ENCODE measurements at regions not wholly inside any gene's neighbourhood (a gene's known extent, or its start where the extent isn't known, plus 50 kb on each side); places are given as distances from the start of the nearest gene placed in this dataset.
"Not testable (repeated sequence)": the region's sequence is repeated elsewhere in the genome, so short reads cannot be mapped to it uniquely, and the experiment has no call there.

GRCh38 chr4:77449171-77449570 lies 156.4 kb upstream of the CXCL13 start:
- Histone ChIP-seq H4K20me1 (ENCODE audit: low read depth) (no peaks in the 10 kb centered on the region), H3K4me2 (no peak overlapping the region), H3K36me3 (no peaks in the 10 kb centered on the region), H3K79me2 (ENCODE audit: low read depth) (no peaks in the 10 kb centered on the region), H3K27me3 (no peaks in the 10 kb centered on the region), H3F3A (ENCODE audit: low read depth) (no peaks in the 10 kb centered on the region), H2AFZ (replicated peaks) (no peak overlapping the region), H3K27ac (no peak overlapping the region), H3K9me3 (ENCODE audit: low read depth) (no peaks in the 10 kb centered on the region), H3K4me1 (no peaks in the 10 kb centered on the region), H3K4me3 (no peak overlapping the region), H3K9ac (no peak overlapping the region)
- no peak overlapping the region for H3K4me3 Mint-ChIP-seq
- no peaks in the 10 kb centered on the region for H3K4me1 Mint-ChIP-seq
- H3K27me3 Mint-ChIP-seq (ENCODE audit: insufficient read depth, low read depth), result peaks cover 4% of the 10 kb centered on the region
- no peaks in the 10 kb centered on the region for H3K36me3 Mint-ChIP-seq
- no peaks in the 10 kb centered on the region for H3K9me3 Mint-ChIP-seq
- no peak overlapping the region for H3K27ac Mint-ChIP-seq
- no peak for TF ChIP-seq EZH2phosphoT487 (IDR thresholded peaks at IDR 0.05)
- TF ChIP-seq CTCF (IDR thresholded peaks at IDR 0.05), result no peak
- no peak for TF ChIP-seq EZH2 (IDR thresholded peaks at IDR 0.05)
- no peak for DNase-seq (ENCODE audit: low spot score)

GRCh38 chr4:77450006-77450405 lies 155.6 kb upstream of the CXCL13 start:
- Histone ChIP-seq H3K4me3 (no peak overlapping the region), H3K9ac (no peak overlapping the region), H3K27me3 (no peaks in the 10 kb centered on the region), H3K79me2 (ENCODE audit: low read depth) (no peaks in the 10 kb centered on the region), H2AFZ (replicated peaks) (no peak overlapping the region), H3K9me3 (ENCODE audit: low read depth) (no peaks in the 10 kb centered on the region), H3K4me1 (no peaks in the 10 kb centered on the region), H4K20me1 (ENCODE audit: low read depth) (no peaks in the 10 kb centered on the region), H3K4me2 (no peak overlapping the region), H3K27ac (no peak overlapping the region), H3F3A (ENCODE audit: low read depth) (no peaks in the 10 kb centered on the region), H3K36me3 (no peaks in the 10 kb centered on the region)
- no peak overlapping the region for H3K27ac Mint-ChIP-seq
- no peaks in the 10 kb centered on the region for H3K4me1 Mint-ChIP-seq
- no peaks in the 10 kb centered on the region for H3K36me3 Mint-ChIP-seq
- H3K27me3 Mint-ChIP-seq (ENCODE audit: insufficient read depth, low read depth), result peaks cover 4% of the 10 kb centered on the region
- no peak for DNase-seq (ENCODE audit: low spot score)
- no peak overlapping the region for H3K4me3 Mint-ChIP-seq
- no peak for TF ChIP-seq EZH2 (IDR thresholded peaks at IDR 0.05)
- no peak for TF ChIP-seq CTCF (IDR thresholded peaks at IDR 0.05)
- TF ChIP-seq EZH2phosphoT487 (IDR thresholded peaks at IDR 0.05), result no peak
- H3K9me3 Mint-ChIP-seq, result no peaks in the 10 kb centered on the region

- Histone ChIP-seq H3K79me2 (ENCODE audit: low read depth) (no peaks in the 10 kb centered on the region), H3K27ac (no peak overlapping the region), H3K4me3 (no peak overlapping the region), H3K4me1 (no peaks in the 10 kb centered on the region), H2AFZ (replicated peaks) (no peak overlapping the region), H3K27me3 (no peaks in the 10 kb centered on the region), H3F3A (ENCODE audit: low read depth) (no peaks in the 10 kb centered on the region), H3K9ac (no peak overlapping the region), H3K9me3 (ENCODE audit: low read depth) (no peaks in the 10 kb centered on the region), H4K20me1 (ENCODE audit: low read depth) (no peaks in the 10 kb centered on the region), H3K36me3 (no peaks in the 10 kb centered on the region), H3K4me2 (no peak overlapping the region)
- no peak for TF ChIP-seq EZH2phosphoT487 (IDR thresholded peaks at IDR 0.05)
- TF ChIP-seq CTCF (IDR thresholded peaks at IDR 0.05), result no peak
- no peak for TF ChIP-seq EZH2 (IDR thresholded peaks at IDR 0.05)
- Mint-ChIP-seq H3K27ac (no peak overlapping the region), H3K27me3 (ENCODE audit: insufficient read depth, low read depth) (peaks cover 4% of the 10 kb centered on the region), H3K4me3 (no peak overlapping the region), H3K4me1 (no peaks in the 10 kb centered on the region), H3K9me3 (no peaks in the 10 kb centered on the region), H3K36me3 (no peaks in the 10 kb centered on the region)
- DNase-seq (ENCODE audit: low spot score), result no peak
Measured at GRCh38 chr4:77451530-77451929, 154.1 kb upstream of the CXCL13 start.

GRCh38 chr4:77452117-77452516 lies 153.5 kb upstream of the CXCL13 start:
- not testable (repeated sequence) for H3K4me3 Mint-ChIP-seq; H3K27ac ChIP-seq; H3K4me2 ChIP-seq; H4K20me1 ChIP-seq (ENCODE audit: low read depth); H3K9me3 ChIP-seq (ENCODE audit: low read depth); H3K27me3 ChIP-seq; H3F3A ChIP-seq (ENCODE audit: low read depth); H3K27ac Mint-ChIP-seq; H3K36me3 Mint-ChIP-seq; H3K36me3 ChIP-seq; H3K4me3 ChIP-seq; H3K4me1 Mint-ChIP-seq; H3K79me2 ChIP-seq (ENCODE audit: low read depth); H3K9ac ChIP-seq; H2AFZ ChIP-seq (replicated peaks); H3K27me3 Mint-ChIP-seq (ENCODE audit: insufficient read depth, low read depth); H3K4me1 ChIP-seq; DNase-seq (ENCODE audit: low spot score); H3K9me3 Mint-ChIP-seq
